ENCODE measurements at regions not wholly inside any gene's neighbourhood (a gene's known extent, or its start where the extent isn't known, plus 50 kb on each side); places are given as distances from the start of the nearest gene placed in this dataset.

- TF ChIP-seq CTCF (conservative IDR thresholded peaks at IDR 0.05; ENCODE audit: low read depth, low read length), result no peak
- no peak for TF ChIP-seq SMC3 (IDR thresholded peaks at IDR 0.05; ENCODE audit: low read depth, low read length)
- TF ChIP-seq NFE2L2 (IDR thresholded peaks at IDR 0.05; ENCODE audit: low read depth, low read length), result no peak
- TF ChIP-seq POLR2A (IDR thresholded peaks at IDR 0.05; ENCODE audit: low read depth, low read length), result no peak
- no peak for TF ChIP-seq CHD1 (IDR thresholded peaks at IDR 0.05; ENCODE audit: low read depth, low read length)
- no peak for TF ChIP-seq RAD21 (IDR thresholded peaks at IDR 0.05; ENCODE audit: low read length)
- TF ChIP-seq, protein P1, sequence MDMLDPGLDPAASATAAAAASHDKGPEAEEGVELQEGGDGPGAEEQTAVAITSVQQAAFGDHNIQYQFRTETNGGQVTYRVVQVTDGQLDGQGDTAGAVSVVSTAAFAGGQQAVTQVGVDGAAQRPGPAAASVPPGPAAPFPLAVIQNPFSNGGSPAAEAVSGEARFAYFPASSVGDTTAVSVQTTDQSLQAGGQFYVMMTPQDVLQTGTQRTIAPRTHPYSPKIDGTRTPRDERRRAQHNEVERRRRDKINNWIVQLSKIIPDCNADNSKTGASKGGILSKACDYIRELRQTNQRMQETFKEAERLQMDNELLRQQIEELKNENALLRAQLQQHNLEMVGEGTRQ (IDR thresholded peaks at IDR 0.05; ENCODE audit: low read depth, low read length), result no peak
- no peak for TF ChIP-seq BHLHE40 (IDR thresholded peaks at IDR 0.05; ENCODE audit: low read depth, low read length)
- TF ChIP-seq CEBPB (IDR thresholded peaks at IDR 0.05; ENCODE audit: low read depth, low read length), result no peak
- no peak for TF ChIP-seq RCOR1 (IDR thresholded peaks at IDR 0.05; ENCODE audit: insufficient replicate concordance, low read length)
- no peak for TF ChIP-seq MXI1 (IDR thresholded peaks at IDR 0.05; ENCODE audit: borderline replicate concordance, low read depth, low read length)
- no peak for TF ChIP-seq RFX5 (IDR thresholded peaks at IDR 0.05; ENCODE audit: low read depth, low read length)
- TF ChIP-seq, protein P2, sequence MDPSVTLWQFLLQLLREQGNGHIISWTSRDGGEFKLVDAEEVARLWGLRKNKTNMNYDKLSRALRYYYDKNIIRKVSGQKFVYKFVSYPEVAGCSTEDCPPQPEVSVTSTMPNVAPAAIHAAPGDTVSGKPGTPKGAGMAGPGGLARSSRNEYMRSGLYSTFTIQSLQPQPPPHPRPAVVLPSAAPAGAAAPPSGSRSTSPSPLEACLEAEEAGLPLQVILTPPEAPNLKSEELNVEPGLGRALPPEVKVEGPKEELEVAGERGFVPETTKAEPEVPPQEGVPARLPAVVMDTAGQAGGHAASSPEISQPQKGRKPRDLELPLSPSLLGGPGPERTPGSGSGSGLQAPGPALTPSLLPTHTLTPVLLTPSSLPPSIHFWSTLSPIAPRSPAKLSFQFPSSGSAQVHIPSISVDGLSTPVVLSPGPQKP (IDR thresholded peaks at IDR 0.05; ENCODE audit: borderline replicate concordance, low read depth, low read length), result no peak
- TF ChIP-seq MAFK (IDR thresholded peaks at IDR 0.05; ENCODE audit: low read depth, low read length), result no peak
These were observed 602.2 kb upstream of the NRSN1 start for GRCh38 chr6:23523771-23524170.
